GM21825 (cell line): ENCODE measurements at regions not wholly inside any gene's neighbourhood (a gene's known extent, or its start where the extent isn't known, plus 50 kb on each side); places are given as distances from the start of the nearest gene placed in this dataset.

Source experiments
- ATAC-seq: cut with Tn5 transposase; IDR thresholded peaks from one replicate; pipeline ENCODE4 v1.9.1; 2021; ENCODE audit warnings: mild to moderate bottlenecking, moderate library complexity; ENCODE audit not compliant: unreplicated experiment

- ATAC-seq: peak; percentile 31
These were observed 57.6 kb upstream of the BOLA1 start for GRCh38 chr1:149841597-149842238.

GRCh38 chr1:149842458-149843064, 56.8 kb upstream of the BOLA1 start:
- peak; percentile 50 for ATAC-seq

GRCh38 chr1:149843431-149844041, 55.8 kb upstream of the BOLA1 start:
- no peak for ATAC-seq

GRCh38 chr1:149844101-149844500, 55.3 kb upstream of the BOLA1 start:
- ATAC-seq: no peak

- no peak for ATAC-seq
These were observed 54.6 kb upstream of the BOLA1 start for GRCh38 chr1:149844650-149845255.

- ATAC-seq: no peak
These were observed 54.0 kb upstream of the BOLA1 start for GRCh38 chr1:149845416-149845815.

- ATAC-seq: no peak
These were observed 53.3 kb upstream of the BOLA1 start for GRCh38 chr1:149846042-149846441.

- no peak for ATAC-seq
These were observed 52.5 kb upstream of the BOLA1 start for GRCh38 chr1:149846593-149847466.

- no peak for ATAC-seq
These were observed 50.8 kb upstream of the BOLA1 start for GRCh38 chr1:149848340-149849110.

- no peak for ATAC-seq
These were observed 50.0 kb upstream of the BOLA1 start for GRCh38 chr1:149849111-149849946.
